Activated CD4-positive, alpha-beta T cell treated with anti-CD3 and anti-CD28 coated beads for 4 hours (primary cell): ENCODE measurements at regions not wholly inside any gene's neighbourhood (a gene's known extent, or its start where the extent isn't known, plus 50 kb on each side); places are given as distances from the start of the nearest gene placed in this dataset.
"Not testable (repeated sequence)": the region's sequence is repeated elsewhere in the genome, so short reads cannot be mapped to it uniquely, and the experiment has no call there.

ENCODE experiments used
- DNase-seq, 2 donors: peaks; one replicate each; pipeline ENCODE4 v3.0.0-alpha.2; 2020

- DNase-seq = no peak
These were observed 59.7 kb downstream of the HMGB3 start for GRCh38 chrX:151042842-151043241.

GRCh38 chrX:151066373-151066772, 83.2 kb downstream of the HMGB3 start:
- not testable (repeated sequence) for DNase-seq

GRCh38 chrX:151073767-151074166, 90.6 kb downstream of the HMGB3 start:
- DNase-seq = no peak

- no peak for DNase-seq
These were observed 95.4 kb upstream of the GPR50 start for GRCh38 chrX:151081016-151081415.

GRCh38 chrX:151082077-151082948, 94.1 kb upstream of the GPR50 start:
- DNase-seq = peak; percentile 41 to 49

- no peak for DNase-seq
These were observed 91.9 kb upstream of the GPR50 start for GRCh38 chrX:151084454-151084853.

GRCh38 chrX:151085207-151085606, 91.2 kb upstream of the GPR50 start:
- no peak for DNase-seq

GRCh38 chrX:151088221-151088620, 88.2 kb upstream of the GPR50 start:
- DNase-seq = no peak

- DNase-seq = no peak
These were observed 77.4 kb upstream of the GPR50 start for GRCh38 chrX:151099001-151099400.

- no peak for DNase-seq
These were observed 75.6 kb upstream of the GPR50 start for GRCh38 chrX:151100799-151101198.

GRCh38 chrX:151113200-151113599, 63.2 kb upstream of the GPR50 start:
- not testable (repeated sequence) for DNase-seq
